Suprapubic skin (tissue), 4 donors: ENCODE measurements at regions not wholly inside any gene's neighbourhood (a gene's known extent, or its start where the extent isn't known, plus 50 kb on each side); places are given as distances from the start of the nearest gene placed in this dataset.

Source experiments
- DNase-seq, 2 donors: peaks; one replicate each; pipeline ENCODE4 v3.0.0-alpha.2; 2019; ENCODE audit warnings: low spot score in 2 of 2
- H3K27ac ChIP-seq: fragments of 200-600 bp; sonication (generic); one replicate; pipeline ENCODE4 v1.5.1; 2019
- H3K27me3 ChIP-seq: fragments of 200-600 bp; sonication (generic); one replicate; pipeline ENCODE4 v1.5.1; 2019
- H3K36me3 ChIP-seq: fragments of 200-600 bp; sonication (generic); one replicate; pipeline ENCODE4 v1.5.1; 2019
- H3K4me1 ChIP-seq: fragments of 200-600 bp; sonication (generic); one replicate; pipeline ENCODE4 v1.5.1; 2019
- H3K4me3 ChIP-seq: fragments of 200-600 bp; sonication (generic); one replicate; pipeline ENCODE4 v1.5.1; 2019; ENCODE audit warnings: mild to moderate bottlenecking
- H3K9me3 ChIP-seq: fragments of 200-600 bp; sonication (generic); one replicate; pipeline ENCODE4 v1.5.1; 2019
- CTCF ChIP-seq, 2 donors: fragments of 200-600 bp in 1 of 2; fragments of 450-650 bp in 1 of 2; sonication (generic) in 1 of 2; IDR thresholded peaks; one replicate each; pipeline ENCODE4 v1.5.1; 2016 to 2019; ENCODE audit warnings: antibody characterized with exemption in 2 of 2, mild to moderate bottlenecking in 1 of 2, moderate library complexity in 1 of 2
- EP300 ChIP-seq: sonication (generic); formaldehyde crosslinking; IDR thresholded peaks from one replicate; pipeline ENCODE4 v1.6.1; 2017; ENCODE audit warnings: antibody characterized with exemption
- POLR2A ChIP-seq, 2 donors: fragments of 450-650 bp; IDR thresholded peaks; one replicate each; pipeline ENCODE4 v1.6.1; 2017; ENCODE audit warnings: antibody characterized with exemption in 2 of 2, mild to moderate bottlenecking in 2 of 2, moderate library complexity in 2 of 2
- POLR2AphosphoS5 ChIP-seq, 3 donors: sonication (generic); formaldehyde crosslinking; IDR thresholded peaks; one replicate each; pipeline ENCODE4 v1.6.1; 2017; ENCODE audit warnings: antibody characterized with exemption in 3 of 3
- WGBS: methylation state at CpG from one replicate; pipeline ENCODE4 v1.1.5; 2018; 5-methylcytosine and 5-hydroxymethylcytosine counted together

DNA sequence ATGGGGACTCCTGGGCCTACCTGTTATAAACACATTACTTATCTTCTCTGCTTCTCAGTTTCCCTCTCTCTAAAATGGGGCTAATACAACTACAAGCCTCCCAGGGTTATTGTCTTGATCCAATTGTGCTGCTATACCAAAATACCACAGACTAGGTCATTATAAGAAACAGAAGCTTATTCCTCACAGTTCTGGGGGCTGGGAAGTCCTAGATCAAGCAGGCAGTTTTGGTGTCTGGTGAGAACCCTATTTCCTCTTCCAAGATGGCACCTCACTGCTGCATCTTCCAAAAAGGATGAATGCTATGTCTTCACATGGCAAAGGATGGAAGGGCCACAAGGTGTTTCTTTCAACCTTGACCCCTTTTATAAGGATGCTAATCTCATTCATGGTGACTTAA, 732.9 kb upstream of the TBX3 start:
- no peak overlapping the region for H3K27ac ChIP-seq
- no peak for DNase-seq
- H3K4me1 ChIP-seq, result no peaks in the 10 kb centered on the region
- no peak overlapping the region for H3K4me3 ChIP-seq
- H3K36me3 ChIP-seq, result no peaks in the 10 kb centered on the region
- H3K9me3 ChIP-seq, result no peaks in the 10 kb centered on the region
- H3K27me3 ChIP-seq, result no peaks in the 10 kb centered on the region
- TF ChIP-seq POLR2AphosphoS5 (IDR thresholded peaks at IDR 0.05) (no peak), EP300 (no peak), POLR2A (IDR thresholded peaks at IDR 0.05) (no peak), CTCF (IDR thresholded peaks at IDR 0.05) (no peak)

DNA sequence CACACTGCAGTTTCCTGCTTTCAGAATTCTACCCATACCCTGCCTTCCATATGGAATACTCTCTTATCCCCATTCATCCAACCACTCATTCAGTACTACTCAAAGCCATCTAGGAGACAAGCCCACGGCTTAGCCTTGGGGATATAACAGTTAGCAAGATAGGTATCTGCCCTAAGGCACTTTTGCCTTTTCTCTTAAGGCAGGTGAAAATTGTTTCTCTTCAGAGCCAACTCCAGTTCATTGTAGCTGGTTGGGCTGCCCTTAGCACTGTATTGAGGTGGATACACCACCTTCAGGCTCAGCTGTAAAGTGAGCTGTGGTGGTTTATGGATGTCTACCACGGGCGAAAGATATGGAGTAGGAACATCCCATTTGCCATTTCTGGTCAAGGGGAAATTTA, 729.7 kb upstream of the TBX3 start:
- no peak for DNase-seq
- Histone ChIP-seq H3K27me3 (no peaks in the 10 kb centered on the region), H3K9me3 (no peaks in the 10 kb centered on the region), H3K36me3 (no peaks in the 10 kb centered on the region), H3K4me1 (no peaks in the 10 kb centered on the region), H3K27ac (no peak overlapping the region), H3K4me3 (no peak overlapping the region)
- 89% methylated on average over 3 of the region's 3 CpGs for WGBS
- TF ChIP-seq EP300 (no peak), CTCF (IDR thresholded peaks at IDR 0.05) (no peak), POLR2AphosphoS5 (IDR thresholded peaks at IDR 0.05) (no peak), POLR2A (IDR thresholded peaks at IDR 0.05) (no peak)

DNA sequence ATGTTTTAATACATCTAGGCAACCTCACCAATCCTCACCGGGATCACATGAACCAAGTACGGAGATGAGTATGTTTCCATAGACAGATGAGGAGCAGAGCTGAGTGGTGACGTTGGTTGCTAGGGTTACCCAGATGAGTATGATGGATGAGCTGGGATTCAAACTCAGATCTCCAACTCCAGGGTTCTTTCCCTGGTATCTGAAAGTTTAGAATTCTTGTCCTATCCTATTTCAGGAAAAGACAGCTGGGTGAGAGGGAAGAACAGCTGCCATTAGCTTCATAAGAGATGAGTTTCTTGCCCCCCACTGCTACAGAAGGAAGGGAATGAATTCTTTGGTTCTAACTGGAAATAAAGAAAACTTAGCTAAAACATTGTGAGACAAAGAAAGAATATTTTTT, 728.9 kb upstream of the TBX3 start:
- no peaks in the 10 kb centered on the region for H3K4me1 ChIP-seq
- no peaks in the 10 kb centered on the region for H3K27me3 ChIP-seq
- DNase-seq, result no peak
- no peak for TF ChIP-seq CTCF (IDR thresholded peaks at IDR 0.05)
- no peak for TF ChIP-seq POLR2A (IDR thresholded peaks at IDR 0.05)
- H3K9me3 ChIP-seq, result no peaks in the 10 kb centered on the region
- no peak overlapping the region for H3K27ac ChIP-seq
- no peaks in the 10 kb centered on the region for H3K36me3 ChIP-seq
- WGBS, result 89% methylated on average over 3 of the region's 3 CpGs
- H3K4me3 ChIP-seq, result no peak overlapping the region

DNA sequence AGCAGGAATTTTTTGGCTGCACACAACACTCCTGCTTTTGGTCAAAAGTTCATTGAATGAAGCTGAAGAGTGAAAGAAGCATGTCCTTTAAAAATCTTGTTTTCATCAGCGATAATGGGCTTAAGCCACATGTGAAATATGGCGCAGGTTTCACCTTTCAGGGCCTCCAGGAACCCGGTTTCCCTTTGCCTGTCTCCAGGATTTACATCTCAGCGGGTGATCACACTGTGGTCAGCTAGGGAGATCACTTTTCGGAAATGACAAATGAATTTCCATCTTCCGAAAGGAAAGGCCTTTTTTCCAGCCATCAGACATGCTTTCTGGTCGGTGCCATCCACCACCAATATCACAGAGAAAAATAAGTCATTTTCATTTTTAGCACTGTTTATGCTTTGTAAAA, 727.1 kb upstream of the TBX3 start:
- H3K9me3 ChIP-seq, result no peaks in the 10 kb centered on the region
- DNase-seq, result no peak
- no peaks in the 10 kb centered on the region for H3K27me3 ChIP-seq
- no peak for TF ChIP-seq POLR2A (IDR thresholded peaks at IDR 0.05)
- no peak for TF ChIP-seq CTCF (IDR thresholded peaks at IDR 0.05)
- no peak for TF ChIP-seq POLR2AphosphoS5 (IDR thresholded peaks at IDR 0.05)
- TF ChIP-seq EP300, result no peak
- H3K4me3 ChIP-seq, result no peak overlapping the region
- H3K36me3 ChIP-seq, result no peaks in the 10 kb centered on the region
- H3K27ac ChIP-seq, result no peak overlapping the region
- 89% methylated on average over 7 of the region's 7 CpGs for WGBS
- no peaks in the 10 kb centered on the region for H3K4me1 ChIP-seq

DNA sequence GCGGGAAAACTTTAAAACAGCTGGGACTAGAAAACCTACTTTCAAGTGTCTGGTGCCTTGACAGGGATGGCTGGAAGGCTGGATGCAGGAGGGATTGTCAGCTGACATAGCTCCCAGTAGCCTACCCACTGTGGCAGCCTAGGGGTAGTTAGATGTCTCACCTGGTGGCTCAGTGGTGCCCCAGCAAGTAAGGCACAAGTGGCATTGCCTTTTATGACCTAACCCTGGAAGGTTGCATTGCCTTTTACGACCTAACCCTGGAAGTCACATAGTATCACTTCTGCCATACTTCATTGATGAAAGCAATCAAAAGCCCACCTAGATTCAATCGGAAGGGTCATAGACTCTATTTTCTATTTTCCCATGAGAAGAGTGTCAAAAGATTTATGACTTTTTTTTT, 724.7 kb upstream of the TBX3 start:
- H3K27me3 ChIP-seq, result no peaks in the 10 kb centered on the region
- TF ChIP-seq POLR2A (IDR thresholded peaks at IDR 0.05) (no peak), POLR2AphosphoS5 (IDR thresholded peaks at IDR 0.05) (no peak), EP300 (no peak), CTCF (IDR thresholded peaks at IDR 0.05) (no peak)
- no peaks in the 10 kb centered on the region for H3K9me3 ChIP-seq
- no peak for DNase-seq
- H3K27ac ChIP-seq, result no peak overlapping the region
- no peak overlapping the region for H3K4me3 ChIP-seq
- no peaks in the 10 kb centered on the region for H3K4me1 ChIP-seq
- no peaks in the 10 kb centered on the region for H3K36me3 ChIP-seq
- 94% methylated on average over 3 of the region's 3 CpGs for WGBS
